RKO (cell line): ENCODE measurements at regions not wholly inside any gene's neighbourhood (a gene's known extent, or its start where the extent isn't known, plus 50 kb on each side); places are given as distances from the start of the nearest gene placed in this dataset.
"Not testable (repeated sequence)": the region's sequence is repeated elsewhere in the genome, so short reads cannot be mapped to it uniquely, and the experiment has no call there.

Experiments used
- DNase-seq: peaks from one replicate; pipeline ENCODE4 v3.0.0-alpha.2; 2016; ENCODE audit warnings: low spot score

GRCh38 chr5:19233573-19233972 is 754.4 kb downstream of the CDH18 start:
- DNase-seq = no peak

- no peak for DNase-seq
Measured at GRCh38 chr5:19235101-19235584, 752.9 kb downstream of the CDH18 start.

- peak; percentile 32 for DNase-seq
Measured at GRCh38 chr5:19240170-19240569, 747.8 kb downstream of the CDH18 start.

- peak; percentile 45 for DNase-seq
Measured at GRCh38 chr5:19241690-19242089, 746.3 kb downstream of the CDH18 start.

GRCh38 chr5:19246191-19246590 is 741.8 kb downstream of the CDH18 start:
- not testable (repeated sequence) for DNase-seq

- DNase-seq = no peak
Measured at GRCh38 chr5:19247302-19247701, 740.7 kb downstream of the CDH18 start.

GRCh38 chr5:19256036-19256435 is 732.0 kb downstream of the CDH18 start:
- no peak for DNase-seq

GRCh38 chr5:19258686-19259085 is 729.3 kb downstream of the CDH18 start:
- DNase-seq = no peak

- DNase-seq = no peak
Measured at GRCh38 chr5:19261879-19262278, 726.1 kb downstream of the CDH18 start.

GRCh38 chr5:19264821-19265220 is 723.2 kb downstream of the CDH18 start:
- no peak for DNase-seq

- DNase-seq = no peak
Measured at GRCh38 chr5:19266791-19267190, 721.2 kb downstream of the CDH18 start.

- no peak for DNase-seq
Measured at GRCh38 chr5:19270153-19270552, 717.8 kb downstream of the CDH18 start.

- no peak for DNase-seq
Measured at GRCh38 chr5:19274578-19274977, 713.4 kb downstream of the CDH18 start.

- no peak for DNase-seq
Measured at GRCh38 chr5:19285286-19285685, 702.7 kb downstream of the CDH18 start.

GRCh38 chr5:19287548-19288277 is 700.3 kb downstream of the CDH18 start:
- DNase-seq = not testable (repeated sequence)

GRCh38 chr5:19288311-19288710 is 699.7 kb downstream of the CDH18 start:
- not testable (repeated sequence) for DNase-seq

GRCh38 chr5:19297934-19298333 is 690.1 kb downstream of the CDH18 start:
- DNase-seq = peak; percentile 5

GRCh38 chr5:19301271-19301670 is 686.7 kb downstream of the CDH18 start:
- DNase-seq = no peak

GRCh38 chr5:19314840-19315239 is 673.2 kb downstream of the CDH18 start:
- peak; percentile 10 for DNase-seq

GRCh38 chr5:19319252-19319651 is 668.7 kb downstream of the CDH18 start:
- no peak for DNase-seq

- DNase-seq = peak; percentile 35
Measured at GRCh38 chr5:19322716-19323485, 665.1 kb downstream of the CDH18 start.

- no peak for DNase-seq
Measured at GRCh38 chr5:19334278-19334677, 653.7 kb downstream of the CDH18 start.

- DNase-seq = no peak
Measured at GRCh38 chr5:19342942-19343341, 645.1 kb downstream of the CDH18 start.
